ENCODE measurements at regions not wholly inside any gene's neighbourhood (a gene's known extent, or its start where the extent isn't known, plus 50 kb on each side); places are given as distances from the start of the nearest gene placed in this dataset.

GRCh38 chr10:128895473-128895872 lies 571.6 kb upstream of the MGMT start:
- H3K27ac Mint-ChIP-seq: no peak overlapping the region
- H3K9me3 Mint-ChIP-seq (ENCODE audit: low read depth): no peaks in the 10 kb centered on the region
- H3K36me3 Mint-ChIP-seq (ENCODE audit: low read depth): no peaks in the 10 kb centered on the region
- peaks cover 3% of the 10 kb centered on the region for H3K27me3 Mint-ChIP-seq
- ChIA-PET POLR2A (no interaction called here), CTCF (no interaction called here)
- no peak for DNase-seq
- H3K4me3 Mint-ChIP-seq: no peak overlapping the region
- intact Hi-C loops (cut with DNase I, micrococcal nuclease): no loop called here
- no peaks in the 10 kb centered on the region for H3K4me1 Mint-ChIP-seq
- no peak for ATAC-seq

GRCh38 chr10:128896116-128896795 lies 570.8 kb upstream of the MGMT start:
- no peak for DNase-seq
- no peak overlapping the region for H3K27ac Mint-ChIP-seq
- no peaks in the 10 kb centered on the region for H3K36me3 Mint-ChIP-seq (ENCODE audit: low read depth)
- H3K27me3 Mint-ChIP-seq: peaks cover 3% of the 10 kb centered on the region
- intact Hi-C loops (cut with DNase I, micrococcal nuclease): no loop called here
- H3K4me1 Mint-ChIP-seq: no peaks in the 10 kb centered on the region
- no peaks in the 10 kb centered on the region for H3K9me3 Mint-ChIP-seq (ENCODE audit: low read depth)
- no peak for ATAC-seq
- H3K4me3 Mint-ChIP-seq: no peak overlapping the region
- POLR2A ChIA-PET: no interaction called here
- CTCF ChIA-PET: no interaction called here

- no peaks in the 10 kb centered on the region for H3K9me3 Mint-ChIP-seq (ENCODE audit: low read depth)
- H3K4me3 Mint-ChIP-seq: no peak overlapping the region
- DNase-seq (no peak), ATAC-seq (no peak)
- no peaks in the 10 kb centered on the region for H3K36me3 Mint-ChIP-seq (ENCODE audit: low read depth)
- intact Hi-C loops (cut with DNase I, micrococcal nuclease): no loop called here
- no peak overlapping the region for H3K27ac Mint-ChIP-seq
- CTCF ChIA-PET: interaction anchor here (0.8 kb wide), 1 partner anchor 255 kb away, joined by 3 read pairs; no protein-coding TSS in a partner anchor
- peaks cover 4% of the 10 kb centered on the region for H3K27me3 Mint-ChIP-seq
- POLR2A ChIA-PET: no interaction called here
- H3K4me1 Mint-ChIP-seq: no peaks in the 10 kb centered on the region
These were observed 570.1 kb upstream of the MGMT start for GRCh38 chr10:128896963-128897362.

- Mint-ChIP-seq H3K4me3 (no peak overlapping the region), H3K27ac (no peak overlapping the region), H3K4me1 (no peaks in the 10 kb centered on the region), H3K27me3 (peaks cover 6% of the 10 kb centered on the region), H3K36me3 (ENCODE audit: low read depth) (no peaks in the 10 kb centered on the region), H3K9me3 (ENCODE audit: low read depth) (no peaks in the 10 kb centered on the region)
- DNase-seq: no peak
- ATAC-seq: no peak
- POLR2A ChIA-PET: no interaction called here
- intact Hi-C loops (cut with DNase I, micrococcal nuclease): no loop called here
- CTCF ChIA-PET: interaction anchor here (0.8 kb wide), 1 partner anchor 256 kb away, joined by 3 read pairs; no protein-coding TSS in a partner anchor
These were observed 569.5 kb upstream of the MGMT start for GRCh38 chr10:128897401-128898129.

- Mint-ChIP-seq H3K27ac (no peak overlapping the region), H3K4me1 (no peaks in the 10 kb centered on the region), H3K4me3 (no peak overlapping the region), H3K9me3 (ENCODE audit: low read depth) (no peaks in the 10 kb centered on the region), H3K36me3 (ENCODE audit: low read depth) (no peaks in the 10 kb centered on the region), H3K27me3 (peaks cover 6% of the 10 kb centered on the region)
- intact Hi-C loops (cut with DNase I, micrococcal nuclease): no loop called here
- DNase-seq: no peak
- ChIA-PET CTCF (no interaction called here), POLR2A (no interaction called here)
- ATAC-seq: no peak
These were observed 568.7 kb upstream of the MGMT start for GRCh38 chr10:128898133-128898915.

GRCh38 chr10:128898916-128899195 lies 568.2 kb upstream of the MGMT start:
- intact Hi-C loops (cut with DNase I, micrococcal nuclease): no loop called here
- no peaks in the 10 kb centered on the region for H3K36me3 Mint-ChIP-seq (ENCODE audit: low read depth)
- CTCF ChIA-PET: no interaction called here

GRCh38 chr10:128900456-128900855 lies 566.6 kb upstream of the MGMT start:
- POLR2A ChIA-PET: no interaction called here
- H3K36me3 Mint-ChIP-seq (ENCODE audit: low read depth): no peaks in the 10 kb centered on the region
- H3K9me3 Mint-ChIP-seq (ENCODE audit: low read depth): no peaks in the 10 kb centered on the region
- intact Hi-C loops (cut with DNase I, micrococcal nuclease): no loop called here
- no peak for DNase-seq
- H3K4me3 Mint-ChIP-seq: no peak overlapping the region
- peaks cover 6% of the 10 kb centered on the region for H3K27me3 Mint-ChIP-seq
- H3K4me1 Mint-ChIP-seq: no peaks in the 10 kb centered on the region
- ATAC-seq: no peak
- CTCF ChIA-PET: no interaction called here
- H3K27ac Mint-ChIP-seq: no peak overlapping the region

More at GRCh38 chr10:128898916-128899195, 568.2 kb upstream of the MGMT start:
- DNase-seq: no peak
- no peak overlapping the region for H3K27ac Mint-ChIP-seq
- H3K4me1 Mint-ChIP-seq: no peaks in the 10 kb centered on the region
- POLR2A ChIA-PET: no interaction called here
- H3K27me3 Mint-ChIP-seq: peaks cover 6% of the 10 kb centered on the region
- H3K4me3 Mint-ChIP-seq: no peak overlapping the region
- no peak for ATAC-seq
- no peaks in the 10 kb centered on the region for H3K9me3 Mint-ChIP-seq (ENCODE audit: low read depth)

GRCh38 chr10:128901236-128901635 lies 565.8 kb upstream of the MGMT start:
- Mint-ChIP-seq H3K4me1 (no peaks in the 10 kb centered on the region), H3K36me3 (ENCODE audit: low read depth) (no peaks in the 10 kb centered on the region), H3K27ac (no peak overlapping the region), H3K9me3 (ENCODE audit: low read depth) (no peaks in the 10 kb centered on the region), H3K27me3 (peaks cover 6% of the 10 kb centered on the region), H3K4me3 (no peak overlapping the region)
- ChIA-PET CTCF (no interaction called here), POLR2A (no interaction called here)
- ATAC-seq (no peak), DNase-seq (no peak)
- intact Hi-C loops (cut with DNase I, micrococcal nuclease): no loop called here

- intact Hi-C loops (cut with DNase I, micrococcal nuclease): no loop called here
- POLR2A ChIA-PET: interaction anchor here (0.6 kb wide), 1 partner anchor 1195 kb away, joined by 5 read pairs; no protein-coding TSS in a partner anchor
- CTCF ChIA-PET: interaction anchor here (1.0 kb wide), 1 partner anchor 13 kb away, joined by 4 read pairs; no protein-coding TSS in a partner anchor
- H3K4me3 Mint-ChIP-seq: no peak overlapping the region
- DNase-seq (no peak), ATAC-seq (no peak)
- no peak overlapping the region for H3K27ac Mint-ChIP-seq
- no peaks in the 10 kb centered on the region for H3K4me1 Mint-ChIP-seq
- H3K9me3 Mint-ChIP-seq (ENCODE audit: low read depth): no peaks in the 10 kb centered on the region
- no peaks in the 10 kb centered on the region for H3K36me3 Mint-ChIP-seq (ENCODE audit: low read depth)
- peaks cover 3% of the 10 kb centered on the region for H3K27me3 Mint-ChIP-seq
These were observed 564.9 kb upstream of the MGMT start for GRCh38 chr10:128902031-128902710.

GRCh38 chr10:128907155-128907941 lies 559.7 kb upstream of the MGMT start:
- DNase-seq (no peak), ATAC-seq (no peak)
- intact Hi-C loops (cut with DNase I, micrococcal nuclease): no loop called here
- CTCF ChIA-PET: interaction anchor here (0.7 kb wide), 1 partner anchor 1680 kb away, joined by 3 read pairs; no protein-coding TSS in a partner anchor
- Mint-ChIP-seq H3K9me3 (ENCODE audit: low read depth) (peaks cover 2% of the 10 kb centered on the region), H3K4me1 (peaks cover 4% of the 10 kb centered on the region), H3K4me3 (no peak overlapping the region), H3K36me3 (ENCODE audit: low read depth) (no peaks in the 10 kb centered on the region), H3K27me3 (peaks cover 2% of the 10 kb centered on the region), H3K27ac (no peak overlapping the region)
- POLR2A ChIA-PET: no interaction called here

GRCh38 chr10:128908099-128908498 lies 558.9 kb upstream of the MGMT start:
- DNase-seq: peak; percentile 21
- ChIA-PET CTCF (interaction anchor here (0.7 kb wide), 1 partner anchor 1681 kb away, joined by 3 read pairs; no protein-coding TSS in a partner anchor), POLR2A (no interaction called here)
- peak; percentile 72 for ATAC-seq
- Mint-ChIP-seq H3K27me3 (peaks cover 2% of the 10 kb centered on the region), H3K9me3 (ENCODE audit: low read depth) (peaks cover 2% of the 10 kb centered on the region), H3K4me1 (peaks cover 10% of the 10 kb centered on the region), H3K27ac (peak overlapping the region; percentile 4), H3K36me3 (ENCODE audit: low read depth) (no peaks in the 10 kb centered on the region), H3K4me3 (no peak overlapping the region)
- intact Hi-C loops (cut with DNase I, micrococcal nuclease): no loop called here

Measured in activated CD4-positive, alpha-beta T cell treated with anti-CD3 and anti-CD28 coated beads for 36 hours (primary cell).